OCI-M1 (cell line): ENCODE measurements at regions not wholly inside any gene's neighbourhood (a gene's known extent, or its start where the extent isn't known, plus 50 kb on each side); places are given as distances from the start of the nearest gene placed in this dataset.

ENCODE experiments used
- DNase-seq: peaks from one replicate; lab custom pipeline; 2025; lab: John Stamatoyannopoulos, UW

- DNase-seq: no peak
Observed at GRCh38 chr3:110750201-110750600, 321.4 kb upstream of the NECTIN3 start.

DNA sequence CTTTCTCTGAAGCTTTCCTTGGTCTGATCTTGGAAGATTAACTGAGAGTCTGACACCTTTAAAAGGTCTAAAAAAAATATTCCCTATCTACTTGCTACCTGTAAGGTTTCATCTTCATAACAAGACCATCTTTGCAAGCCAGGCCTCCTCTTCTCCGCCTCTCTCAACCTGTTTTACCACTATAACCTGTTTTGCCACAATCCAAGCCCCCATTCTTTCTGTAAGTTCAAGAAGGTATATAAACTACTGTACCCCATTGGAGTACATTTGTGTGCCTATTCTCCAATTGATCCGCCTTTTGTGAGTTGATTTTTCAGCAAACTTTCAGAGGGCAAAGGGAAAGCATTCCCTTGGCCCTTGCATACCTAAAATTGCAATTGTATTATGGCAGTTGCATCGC lies 319.3 kb upstream of the NECTIN3 start:
- DNase-seq: no peak

- DNase-seq: no peak
Observed at GRCh38 chr3:110753516-110753915, 318.1 kb upstream of the NECTIN3 start.

GRCh38 chr3:110754212-110754916 lies 317.3 kb upstream of the NECTIN3 start:
- DNase-seq: no peak

DNA sequence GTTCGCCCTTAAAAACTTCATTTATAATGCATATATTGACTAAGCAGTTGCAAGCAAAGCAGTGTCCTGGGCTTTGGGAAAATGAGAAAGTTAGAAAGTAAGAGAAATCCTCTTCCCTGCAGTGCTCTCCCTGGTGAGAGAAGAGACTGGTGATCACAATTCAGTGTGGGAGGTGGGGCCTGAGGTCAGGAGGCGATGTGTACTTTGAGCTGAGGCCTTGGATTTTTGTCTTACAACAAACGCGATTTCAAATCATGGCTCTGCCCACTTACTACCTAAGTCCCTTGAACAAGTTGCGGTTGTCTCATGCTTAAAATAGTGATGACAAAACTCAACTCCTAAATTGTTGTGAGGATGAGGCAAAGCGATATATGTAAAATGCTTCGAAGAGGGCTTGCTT lies 316.3 kb upstream of the NECTIN3 start:
- no peak for DNase-seq

- no peak for DNase-seq
Observed at GRCh38 chr3:110756705-110757104, 314.9 kb upstream of the NECTIN3 start.

DNA sequence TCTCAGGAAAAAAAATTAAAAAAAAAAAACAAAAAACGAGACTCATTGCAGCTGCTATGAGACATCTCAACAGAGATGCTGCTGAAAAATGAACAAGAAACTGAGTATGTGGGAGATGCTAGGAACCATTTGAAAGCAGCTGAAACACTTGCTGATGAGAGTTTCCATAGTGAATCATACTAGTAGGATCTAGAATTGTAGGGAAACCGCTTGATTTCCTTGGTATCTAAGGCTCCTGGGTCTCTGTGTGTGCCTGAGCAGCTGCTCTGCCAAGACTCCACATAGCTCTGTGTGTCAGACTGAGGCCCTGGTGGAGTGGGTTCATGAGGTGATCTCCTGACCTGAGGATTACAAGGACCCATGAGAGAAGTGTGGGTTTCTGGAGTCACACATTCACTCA lies 313.4 kb upstream of the NECTIN3 start:
- DNase-seq: no peak

- no peak for DNase-seq
Observed at GRCh38 chr3:110767156-110767555, 304.5 kb upstream of the NECTIN3 start.

DNA sequence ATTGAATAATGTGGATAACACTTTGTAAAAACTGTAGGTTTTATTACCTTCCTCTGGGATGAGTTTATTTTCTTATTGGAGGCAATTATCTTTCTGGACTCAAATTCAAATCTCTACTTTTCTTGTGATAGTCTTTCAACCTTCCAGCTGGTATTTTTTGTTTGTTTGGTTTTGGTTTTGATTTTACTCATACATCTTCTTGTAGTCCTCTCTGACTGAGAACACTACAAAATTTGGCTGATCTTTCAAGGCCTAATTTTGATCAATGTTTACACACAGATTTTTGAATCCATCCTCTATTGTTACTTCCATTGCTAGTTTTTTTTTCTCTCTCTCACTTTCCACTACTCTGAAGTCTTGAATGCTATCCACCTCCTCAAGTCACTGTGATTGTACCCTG lies 303.8 kb upstream of the NECTIN3 start:
- no peak for DNase-seq

DNA sequence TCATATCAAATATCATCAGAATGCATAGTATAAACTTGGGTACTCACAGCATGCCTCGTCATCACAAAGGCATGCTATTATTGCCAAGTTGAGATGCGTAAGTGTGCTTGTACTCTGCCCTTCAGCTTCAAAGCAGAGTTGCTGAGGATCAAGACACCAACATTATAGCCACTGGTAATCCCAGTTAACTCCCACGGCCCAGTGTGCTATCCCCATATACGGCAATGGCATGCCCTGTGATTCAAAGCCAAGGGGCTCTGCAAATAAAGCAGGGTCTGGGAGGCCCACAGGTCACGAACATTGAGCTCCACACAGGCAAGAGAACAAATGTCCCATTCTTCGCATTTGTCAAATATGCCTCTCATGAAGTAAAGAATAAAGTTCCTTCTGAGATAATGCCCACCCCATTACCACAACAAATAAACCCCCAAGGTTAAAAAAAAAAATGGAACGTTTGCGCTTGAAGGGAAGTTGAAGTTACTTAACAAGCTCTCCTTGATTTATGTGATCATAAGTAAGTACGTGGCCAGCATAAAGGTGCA lies 298.1 kb upstream of the NECTIN3 start:
- DNase-seq: no peak

DNA sequence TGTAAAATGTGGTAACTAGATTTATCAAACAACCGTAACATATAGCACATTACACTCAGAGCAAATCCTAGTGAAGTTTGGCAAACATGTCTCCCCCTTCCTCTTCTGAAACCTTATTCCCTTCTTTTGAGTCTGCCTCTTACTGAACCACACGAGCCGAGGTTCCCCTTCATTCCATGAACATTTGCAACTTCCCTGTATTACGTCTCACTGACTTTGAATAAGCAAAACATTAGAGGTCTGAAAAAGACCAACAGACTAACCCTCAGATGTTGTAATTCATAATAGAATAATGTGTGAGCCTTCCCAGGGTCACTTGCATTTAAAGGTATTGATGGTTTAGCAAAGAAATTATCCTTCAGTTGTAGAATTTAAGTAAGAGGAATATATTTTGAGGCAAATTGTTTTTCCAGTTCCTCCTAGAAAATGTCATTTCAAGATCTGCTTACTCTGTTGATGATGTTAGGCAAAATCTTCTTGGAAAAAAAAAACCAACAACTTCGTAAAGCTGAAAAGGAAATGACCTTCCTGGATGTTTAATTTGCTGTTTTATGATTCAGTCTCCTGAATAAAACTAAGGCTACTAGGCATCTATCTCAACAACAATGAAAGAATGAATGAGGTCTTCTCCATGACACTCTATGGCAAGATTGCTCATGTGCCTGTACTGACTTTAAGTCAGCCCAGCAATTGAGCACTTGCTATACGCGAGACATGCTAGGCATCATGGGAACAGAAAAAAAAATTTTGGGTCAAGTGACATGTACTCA lies 296.9 kb upstream of the NECTIN3 start:
- no peak for DNase-seq

DNA sequence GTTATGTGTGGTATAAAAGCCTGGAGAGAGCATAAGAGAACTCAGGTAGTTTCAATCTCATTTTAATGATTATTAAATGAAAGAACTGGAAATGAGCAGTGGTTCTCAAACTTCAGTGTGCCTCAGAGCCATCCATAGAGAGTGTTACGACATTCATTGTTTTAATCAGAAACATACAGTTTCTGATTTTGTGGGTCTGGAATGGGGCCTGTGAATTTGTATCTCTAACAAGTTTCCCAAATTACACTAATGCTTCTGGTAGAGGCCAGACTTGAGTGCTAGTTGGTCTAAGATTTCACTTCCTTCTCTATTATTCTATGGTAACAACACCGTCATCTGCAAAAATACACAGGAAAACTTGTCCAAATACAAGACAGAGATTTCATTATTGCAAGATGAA lies 292.0 kb upstream of the NECTIN3 start:
- DNase-seq: no peak

DNA sequence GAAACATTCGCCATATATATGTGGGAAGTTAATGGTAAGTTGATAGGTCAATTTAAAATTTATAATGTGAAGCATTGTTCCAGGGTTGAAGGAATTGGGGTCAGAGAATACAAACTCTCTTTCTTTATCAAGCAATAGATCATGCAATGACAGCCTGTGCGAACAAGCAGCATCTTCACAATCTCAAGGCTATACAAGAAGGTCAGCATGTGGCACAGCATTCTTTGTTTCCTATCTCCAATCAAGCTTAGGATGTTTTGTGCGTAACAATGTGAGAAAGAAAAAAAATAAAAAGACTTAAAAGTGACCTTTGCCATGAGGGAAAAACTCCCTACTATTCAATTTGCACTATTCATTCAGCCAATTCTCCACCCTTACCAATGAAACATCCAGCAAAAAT lies 288.1 kb upstream of the NECTIN3 start:
- no peak for DNase-seq

DNA sequence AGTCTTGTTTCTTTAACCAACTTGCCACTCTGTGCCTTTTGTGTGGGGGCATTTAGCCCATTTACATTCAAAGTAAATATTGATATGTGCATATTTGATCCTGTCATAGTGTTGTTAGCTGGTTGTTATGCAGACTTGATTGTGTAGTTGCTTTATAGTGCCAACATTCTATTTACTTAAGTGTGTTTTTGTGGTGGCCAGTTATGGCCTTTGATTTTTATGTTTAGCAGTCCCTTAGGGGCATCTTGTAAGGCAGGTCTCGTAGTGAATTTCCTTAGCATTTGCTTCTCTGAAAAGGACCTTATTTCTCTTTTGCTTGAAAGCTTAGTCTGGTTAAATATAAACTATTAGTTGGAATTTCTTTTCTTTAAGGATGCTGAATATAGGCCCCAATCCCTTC lies 282.8 kb upstream of the NECTIN3 start:
- no peak for DNase-seq

GRCh38 chr3:110789315-110789714 lies 282.3 kb upstream of the NECTIN3 start:
- no peak for DNase-seq

DNA sequence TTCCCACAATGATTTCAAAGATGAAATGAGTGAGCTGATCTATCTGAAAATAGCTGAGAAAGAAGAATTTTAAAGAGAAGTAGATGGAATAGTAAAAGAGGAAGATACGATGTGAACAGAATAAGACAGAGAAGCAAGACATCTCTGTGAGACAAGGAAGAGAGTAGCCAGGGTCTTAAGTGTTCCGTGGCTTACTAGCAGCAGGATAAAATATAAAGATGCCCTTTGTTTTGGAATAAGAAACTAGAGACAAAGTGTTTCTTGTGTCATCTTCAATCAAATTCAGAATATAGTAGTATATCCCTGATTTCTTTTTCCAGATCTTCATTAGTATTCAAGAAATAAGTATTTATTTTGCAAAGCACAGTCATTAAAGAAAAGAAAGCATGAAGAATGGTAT lies 281.0 kb upstream of the NECTIN3 start:
- no peak for DNase-seq

DNA sequence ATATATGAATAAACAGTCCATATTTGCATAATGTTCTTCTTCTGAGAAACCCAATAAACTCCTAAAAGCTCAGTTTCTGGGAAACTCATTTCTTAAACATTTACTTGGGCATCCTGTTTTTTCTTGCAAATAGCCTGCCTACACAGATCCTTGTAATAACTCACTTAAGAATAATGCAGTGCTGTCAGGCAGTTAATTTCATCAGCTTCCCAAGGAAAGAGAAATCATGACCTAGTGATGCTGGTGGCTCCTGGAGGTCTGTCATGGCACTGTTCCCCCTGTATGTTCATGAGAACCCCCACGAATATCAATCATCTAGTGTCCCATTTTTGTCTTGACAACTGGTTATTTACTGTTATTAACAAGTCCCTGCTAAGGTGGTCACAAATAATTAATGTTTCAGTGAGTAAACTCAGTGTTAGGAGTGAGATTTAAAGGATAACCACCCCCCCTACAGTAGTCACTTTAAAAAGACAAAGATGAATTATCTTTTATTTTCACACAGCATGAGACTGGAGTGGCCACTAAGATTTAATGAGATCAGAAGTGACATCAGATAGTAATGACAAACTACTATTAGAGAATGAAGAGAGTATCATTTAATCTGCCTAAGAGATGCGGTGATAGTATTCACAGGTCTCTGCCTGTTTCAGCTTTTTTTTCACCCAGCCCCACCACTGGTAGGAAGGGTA lies 279.5 kb upstream of the NECTIN3 start:
- DNase-seq: no peak

DNA sequence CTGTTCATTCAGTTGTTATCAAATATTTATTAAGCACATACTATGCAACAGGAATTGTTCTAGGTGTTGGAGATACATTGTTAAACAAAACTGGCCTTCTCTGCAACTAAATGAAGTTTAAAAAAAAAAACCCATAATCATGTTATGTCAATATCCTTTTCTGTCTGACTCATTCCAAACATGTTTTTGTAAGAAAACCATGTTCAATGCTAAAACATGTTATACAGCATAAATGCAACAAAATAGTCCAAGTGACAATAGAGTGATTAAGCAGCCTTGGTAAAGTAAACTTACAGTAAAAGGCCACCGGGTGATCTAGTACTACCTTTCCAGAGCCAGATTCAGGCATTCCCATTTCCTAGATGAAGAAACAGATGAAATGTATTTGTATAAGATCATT lies 278.0 kb upstream of the NECTIN3 start:
- DNase-seq: no peak

GRCh38 chr3:110795163-110795562 lies 276.5 kb upstream of the NECTIN3 start:
- DNase-seq: no peak

DNA sequence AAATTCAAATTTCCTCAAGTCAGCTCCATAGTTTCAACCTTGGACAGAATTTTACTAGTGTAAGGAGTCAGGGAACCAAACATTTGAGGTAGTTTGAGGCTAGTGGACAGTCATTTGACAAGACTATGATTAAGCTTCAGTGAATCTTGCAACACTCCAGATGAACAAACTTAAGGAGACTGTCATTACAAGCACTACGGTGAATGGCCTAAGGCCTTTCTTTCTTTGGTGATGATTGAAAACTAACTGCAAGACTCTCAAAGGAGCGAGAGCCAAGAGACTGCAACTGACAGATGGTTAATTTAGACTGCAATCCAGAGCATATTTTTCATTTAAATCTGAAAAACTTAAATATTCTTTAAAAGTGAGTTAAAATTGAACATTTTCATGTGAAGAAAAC lies 272.3 kb upstream of the NECTIN3 start:
- no peak for DNase-seq

- DNase-seq: no peak
Observed at GRCh38 chr3:110804856-110805255, 266.8 kb upstream of the NECTIN3 start.

DNA sequence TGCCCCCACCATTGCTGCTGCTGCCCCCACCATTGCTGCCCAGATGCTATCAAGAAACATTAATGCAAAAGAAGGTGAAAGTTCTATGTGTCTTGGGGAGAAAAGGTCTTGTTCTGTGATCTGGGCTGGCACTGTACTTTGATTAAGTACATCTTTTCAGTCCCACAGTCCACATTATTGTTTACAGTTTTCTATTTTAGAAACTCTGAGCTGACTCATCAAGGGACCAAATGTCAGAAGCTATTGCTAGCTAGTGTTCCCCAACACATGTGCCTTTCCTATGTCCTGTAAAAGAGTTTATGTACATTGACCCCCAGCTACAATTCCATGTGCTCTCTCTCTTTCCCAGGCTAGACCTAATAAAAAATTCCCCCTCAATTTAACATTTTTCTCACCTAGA lies 264.7 kb upstream of the NECTIN3 start:
- DNase-seq: no peak

DNA sequence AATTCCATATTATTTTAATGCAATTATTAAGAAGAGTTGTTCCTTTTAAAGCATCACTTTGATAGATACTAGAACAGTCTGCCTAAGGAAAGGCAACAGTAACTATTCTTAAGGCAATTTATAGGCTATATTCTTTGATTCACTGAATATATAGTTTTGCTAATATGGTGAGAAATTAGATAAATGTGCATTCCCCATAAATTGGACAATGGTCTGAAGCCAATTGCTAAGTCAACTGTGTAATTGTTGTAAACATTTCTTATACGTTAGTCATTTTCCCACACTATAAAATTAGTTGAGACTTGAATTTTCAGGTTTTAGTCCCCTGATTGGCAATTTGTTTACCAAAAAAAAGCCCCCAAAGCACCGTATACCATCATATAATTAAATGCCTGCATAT lies 263.0 kb upstream of the NECTIN3 start:
- no peak for DNase-seq
